ENCODE measurements at regions not wholly inside any gene's neighbourhood (a gene's known extent, or its start where the extent isn't known, plus 50 kb on each side); places are given as distances from the start of the nearest gene placed in this dataset.

DNA sequence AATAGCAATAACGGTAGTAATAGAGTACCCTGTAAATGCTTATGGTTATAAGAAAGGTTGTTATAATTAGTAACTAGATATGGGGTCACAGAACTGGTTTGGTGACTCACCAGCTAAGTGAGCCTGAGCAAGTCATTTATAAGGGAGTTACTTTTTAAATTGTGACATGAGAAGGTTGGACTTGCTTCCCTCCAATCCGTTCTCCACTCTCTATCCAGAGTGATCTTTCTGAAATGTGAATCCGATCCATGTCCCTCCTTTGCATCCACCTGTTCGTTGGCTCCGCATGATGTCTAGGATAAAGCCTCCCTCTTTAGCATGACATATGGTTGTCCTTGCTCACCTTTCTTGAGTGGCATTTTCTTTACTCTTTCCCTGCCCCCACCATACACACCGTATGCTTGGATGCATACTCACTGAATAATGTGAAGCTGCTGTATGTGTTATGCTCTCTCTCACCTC is 83.1 kb downstream of the CDC42EP3 start:
- no peak for DNase-seq (ENCODE audit: low read depth in 3 of 3, low spot score in 1 of 3)

DNA sequence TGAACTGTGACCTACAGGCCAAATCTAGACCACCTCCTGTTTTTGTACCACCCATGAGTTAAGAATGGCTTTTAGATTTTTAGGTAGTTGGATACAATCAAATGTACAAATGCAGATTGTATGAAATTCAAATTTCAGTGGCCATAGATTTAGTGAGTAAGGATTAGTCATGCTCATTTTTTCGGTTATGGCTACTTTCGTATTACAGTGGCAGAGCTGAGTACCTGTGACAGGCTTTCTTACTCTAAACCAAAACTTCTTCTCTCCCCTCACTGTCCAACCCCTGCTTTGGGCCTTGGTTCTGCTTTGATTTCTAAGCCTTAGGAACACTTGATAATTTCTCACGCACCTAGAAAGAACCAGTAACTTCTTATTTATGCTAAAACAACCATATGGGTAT is 82.1 kb downstream of the CDC42EP3 start:
- DNase-seq (ENCODE audit: low read depth in 3 of 3, low spot score in 1 of 3): no peak

DNA sequence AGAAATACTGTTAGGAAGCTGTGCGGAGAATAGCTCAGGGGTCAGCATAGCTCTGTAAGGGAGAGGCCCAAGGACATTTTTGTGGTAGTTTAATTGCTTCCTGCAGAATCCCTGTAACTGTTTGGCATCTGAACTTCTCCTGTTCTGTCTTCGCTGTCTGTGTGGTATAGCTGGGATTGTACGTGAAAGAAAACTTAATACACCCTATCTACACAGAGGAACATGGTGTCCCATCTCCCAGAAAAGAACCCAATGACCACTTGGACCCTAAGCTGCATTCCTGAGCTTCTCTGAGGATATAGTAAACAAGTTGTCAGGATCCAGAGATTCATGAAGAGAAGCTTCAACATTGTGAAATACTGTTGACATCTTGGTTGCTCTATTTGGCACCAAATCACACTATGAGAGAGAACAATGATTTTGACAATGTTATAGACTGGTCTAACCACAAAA is 81.3 kb downstream of the CDC42EP3 start:
- no peak for DNase-seq (ENCODE audit: low read depth in 3 of 3, low spot score in 1 of 3)
